Chondrocyte (in vitro differentiated cells): ENCODE measurements at regions not wholly inside any gene's neighbourhood (a gene's known extent, or its start where the extent isn't known, plus 50 kb on each side); places are given as distances from the start of the nearest gene placed in this dataset.

Source experiments
- DNase-seq: peaks from one replicate; pipeline ENCODE4 v3.0.0; 2021; ENCODE audit warnings: mixed read lengths, low spot score
- H3K27ac Mint-ChIP-seq: one replicate; pipeline ENCODE4 v1.8.0; 2021; ENCODE audit warnings: mild to moderate bottlenecking, moderate library complexity, mixed read lengths; ENCODE audit not compliant: unreplicated experiment
- H3K27me3 Mint-ChIP-seq: 2 replicates; pipeline ENCODE4 v1.8.0; 2021; ENCODE audit warnings: low read depth, mixed read lengths
- H3K36me3 Mint-ChIP-seq: 2 replicates; pipeline ENCODE4 v1.8.0; 2021; ENCODE audit warnings: low read depth, mixed read lengths
- H3K4me1 Mint-ChIP-seq: 2 replicates; pipeline ENCODE4 v1.8.0; 2021; ENCODE audit warnings: low read depth, mild to moderate bottlenecking, mixed read lengths
- H3K4me3 Mint-ChIP-seq: one replicate; pipeline ENCODE4 v1.8.0; 2021; ENCODE audit warnings: mild to moderate bottlenecking, moderate library complexity, mixed read lengths; ENCODE audit not compliant: unreplicated experiment
- H3K9me3 Mint-ChIP-seq: 2 replicates; pipeline ENCODE4 v1.8.0; 2021; ENCODE audit warnings: low read depth, mixed read lengths
- CTCF ChIP-seq: fragments of 200-600 bp; sonication (generic); IDR thresholded peaks from 2 replicates; pipeline ENCODE4 v1.5.0; 2021; ENCODE audit warnings: antibody characterized with exemption, mild to moderate bottlenecking, moderate library complexity

DNA sequence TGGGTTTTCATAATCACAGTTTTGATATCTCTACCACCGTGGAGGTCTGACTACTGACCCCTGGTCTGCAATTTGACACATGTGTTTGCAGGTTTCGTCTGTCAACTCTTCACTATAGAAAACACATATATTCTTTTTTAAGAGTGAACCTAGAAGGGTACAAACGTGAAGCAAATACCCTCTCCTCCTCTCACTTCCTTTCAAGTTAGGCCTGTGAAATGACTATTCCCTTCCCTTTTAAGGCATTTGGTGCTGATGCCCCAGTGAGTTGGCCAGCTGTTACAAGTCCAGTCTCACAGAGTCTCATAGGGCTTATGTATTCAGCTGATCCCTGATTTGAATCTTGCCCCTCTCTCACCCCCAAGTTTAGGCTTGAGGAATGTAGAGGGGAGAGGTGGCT lies 742.0 kb upstream of the IGFBP3 start:
- no peak overlapping the region for H3K4me3 Mint-ChIP-seq
- no peak for TF ChIP-seq CTCF
- H3K36me3 Mint-ChIP-seq, result peaks cover 3% of the 10 kb centered on the region
- peaks cover 16% of the 10 kb centered on the region for H3K9me3 Mint-ChIP-seq
- DNase-seq, result no peak
- no peaks in the 10 kb centered on the region for H3K27me3 Mint-ChIP-seq
- H3K4me1 Mint-ChIP-seq, result peaks cover 16% of the 10 kb centered on the region
- H3K27ac Mint-ChIP-seq, result no peak overlapping the region

- H3K4me3 Mint-ChIP-seq, result no peak overlapping the region
- DNase-seq, result no peak
- TF ChIP-seq CTCF, result no peak
- no peak overlapping the region for H3K27ac Mint-ChIP-seq
- peaks cover 4% of the 10 kb centered on the region for H3K9me3 Mint-ChIP-seq
- no peaks in the 10 kb centered on the region for H3K27me3 Mint-ChIP-seq
- peaks cover 16% of the 10 kb centered on the region for H3K4me1 Mint-ChIP-seq
- H3K36me3 Mint-ChIP-seq, result no peaks in the 10 kb centered on the region
These were observed 740.4 kb upstream of the IGFBP3 start for GRCh38 chr7:46661431-46661830.

GRCh38 chr7:46660402-46660980 lies 739.4 kb upstream of the IGFBP3 start:
- peaks cover 16% of the 10 kb centered on the region for H3K4me1 Mint-ChIP-seq
- TF ChIP-seq CTCF, result no peak
- H3K9me3 Mint-ChIP-seq, result no peaks in the 10 kb centered on the region
- no peak overlapping the region for H3K4me3 Mint-ChIP-seq
- H3K27me3 Mint-ChIP-seq, result no peaks in the 10 kb centered on the region
- no peaks in the 10 kb centered on the region for H3K36me3 Mint-ChIP-seq
- no peak for DNase-seq
- H3K27ac Mint-ChIP-seq, result no peak overlapping the region

- H3K27me3 Mint-ChIP-seq, result no peaks in the 10 kb centered on the region
- DNase-seq, result no peak
- no peak overlapping the region for H3K27ac Mint-ChIP-seq
- H3K9me3 Mint-ChIP-seq, result peaks cover 5% of the 10 kb centered on the region
- peaks cover 13% of the 10 kb centered on the region for H3K4me1 Mint-ChIP-seq
- TF ChIP-seq CTCF, result no peak
- H3K4me3 Mint-ChIP-seq, result no peak overlapping the region
- no peaks in the 10 kb centered on the region for H3K36me3 Mint-ChIP-seq
These were observed 737.2 kb upstream of the IGFBP3 start for GRCh38 chr7:46658281-46658680.

GRCh38 chr7:46654546-46655443 lies 733.7 kb upstream of the IGFBP3 start:
- Mint-ChIP-seq H3K36me3 (no peaks in the 10 kb centered on the region), H3K27me3 (no peaks in the 10 kb centered on the region), H3K9me3 (peaks cover 5% of the 10 kb centered on the region), H3K27ac (no peak overlapping the region), H3K4me3 (no peak overlapping the region), H3K4me1 (peaks cover 7% of the 10 kb centered on the region)
- TF ChIP-seq CTCF, result peak; percentile 36
- DNase-seq, result no peak
